NCI-H2171 (cell line): ENCODE measurements at regions not wholly inside any gene's neighbourhood (a gene's known extent, or its start where the extent isn't known, plus 50 kb on each side); places are given as distances from the start of the nearest gene placed in this dataset.

Experiments used
- DNase-seq: peaks from one replicate; lab custom pipeline; 2025; lab: John Stamatoyannopoulos, UW

DNA sequence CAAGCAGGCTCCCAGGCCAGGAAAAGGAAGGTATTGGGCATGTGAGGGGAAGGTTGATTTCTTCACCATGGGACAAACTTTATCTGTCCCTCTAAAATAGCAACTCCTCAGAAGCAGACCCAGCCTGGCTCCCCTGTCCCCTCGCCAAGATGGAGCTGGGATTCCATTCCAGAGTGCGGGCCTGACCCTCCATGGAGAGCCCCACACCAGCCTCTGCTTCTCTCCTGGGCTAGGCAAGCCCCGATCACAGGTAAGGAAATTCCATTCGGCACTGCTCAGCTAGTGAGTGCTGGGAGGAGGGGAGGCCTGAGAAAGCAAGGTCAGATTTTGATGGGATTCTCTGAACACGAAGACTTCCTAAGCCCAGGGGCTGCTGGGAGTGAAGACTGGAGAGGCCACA lies 98.4 kb downstream of the EFNB1 start:
- DNase-seq: no peak

DNA sequence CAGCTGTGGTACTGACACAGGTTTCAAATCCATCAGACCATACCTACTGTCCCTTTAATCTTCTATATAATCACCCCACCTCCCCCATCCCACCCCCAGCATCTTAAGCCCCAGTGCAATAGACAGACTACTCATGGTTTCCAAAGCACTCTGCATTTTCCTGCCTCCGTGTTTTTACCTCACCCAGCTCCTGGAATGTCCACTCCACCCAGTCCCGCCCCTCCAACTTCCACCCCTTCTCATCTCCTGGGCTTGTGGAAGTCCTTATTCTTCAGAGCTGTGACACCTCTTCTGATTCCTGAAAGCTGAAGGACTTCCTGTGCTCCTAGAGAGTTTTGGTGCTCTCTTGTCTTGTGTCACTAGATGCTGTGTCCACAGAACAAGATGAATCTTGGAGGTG lies 94.3 kb downstream of the EFNB1 start:
- DNase-seq: no peak

DNA sequence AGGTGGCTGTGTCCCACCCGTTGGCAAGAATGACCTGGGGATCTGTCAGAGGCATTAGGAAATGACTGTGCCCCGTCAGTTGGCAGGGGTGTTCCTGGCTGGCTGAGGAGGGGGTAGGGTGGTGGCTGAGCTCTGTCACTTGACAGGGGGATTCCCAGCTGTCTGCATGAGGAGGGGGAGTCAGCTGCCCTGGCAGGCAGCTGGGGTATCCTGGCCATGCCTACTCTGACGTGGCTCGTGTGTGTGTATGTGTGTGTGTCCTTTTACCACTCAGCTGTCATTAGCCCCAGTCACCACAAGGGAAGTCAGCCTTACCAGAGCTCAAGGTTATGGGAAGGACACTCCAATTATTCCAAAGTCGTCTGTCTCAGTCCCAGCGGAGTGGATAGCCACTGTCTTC lies 93.2 kb downstream of the EFNB1 start:
- no peak for DNase-seq

DNA sequence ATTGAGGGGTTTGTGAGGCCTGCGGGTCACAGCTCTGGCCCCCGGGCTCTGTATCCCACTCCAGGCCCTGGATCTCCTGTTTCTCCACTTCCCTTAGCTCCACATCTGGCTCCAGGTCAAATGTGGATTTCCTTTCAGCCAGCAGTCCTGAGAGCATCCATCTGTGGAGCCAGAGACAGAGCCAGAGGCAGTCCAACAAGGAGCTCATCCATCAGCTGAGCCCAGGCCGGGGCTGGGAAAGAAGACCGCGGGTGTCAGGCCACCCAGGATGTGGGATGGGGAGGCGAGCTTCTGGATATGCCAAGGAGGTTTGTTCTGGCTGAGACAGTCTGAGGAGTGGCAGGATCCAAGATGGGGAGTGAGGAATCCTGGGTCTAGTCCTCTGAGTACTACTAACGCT lies 91.7 kb downstream of the EFNB1 start:
- DNase-seq: no peak

DNA sequence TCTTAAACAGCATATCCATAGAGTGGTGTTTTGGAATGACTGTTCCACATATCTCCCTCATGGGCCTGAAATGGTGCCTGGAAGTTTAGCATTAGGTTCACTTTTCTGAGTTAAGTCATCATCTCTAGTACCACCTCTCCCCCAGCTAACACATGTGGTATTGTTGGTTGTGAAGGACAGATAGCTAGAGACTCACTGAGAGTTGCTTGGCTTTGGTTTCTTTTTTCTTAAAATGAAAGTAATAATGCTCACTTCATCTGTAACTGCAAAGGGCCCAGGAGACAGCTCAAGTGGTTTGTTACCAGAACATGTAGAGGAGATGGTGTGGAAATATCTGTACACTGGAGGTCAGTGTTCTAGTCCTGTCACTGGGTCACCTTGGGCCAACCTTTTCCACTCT lies 90.9 kb downstream of the EFNB1 start:
- DNase-seq: no peak

DNA sequence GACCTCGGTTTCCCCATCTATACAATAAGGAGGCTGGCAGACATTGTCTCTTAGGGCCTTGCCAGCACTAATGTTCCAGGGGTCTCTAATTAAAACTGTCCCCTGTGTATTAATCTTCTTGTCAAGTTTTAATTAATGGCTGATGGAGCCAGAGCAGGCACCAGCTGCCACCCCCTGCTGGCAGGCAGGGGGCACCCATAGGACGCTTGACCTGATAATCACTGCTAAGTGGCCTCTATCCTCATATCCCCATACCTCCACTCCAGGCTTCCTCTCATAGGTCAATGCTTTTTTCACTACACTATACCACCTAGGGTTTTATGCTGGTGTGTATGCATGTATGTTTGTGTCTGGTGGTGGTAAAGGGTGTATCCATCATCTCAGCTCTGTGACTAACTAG lies 89.4 kb downstream of the EFNB1 start:
- DNase-seq: no peak

DNA sequence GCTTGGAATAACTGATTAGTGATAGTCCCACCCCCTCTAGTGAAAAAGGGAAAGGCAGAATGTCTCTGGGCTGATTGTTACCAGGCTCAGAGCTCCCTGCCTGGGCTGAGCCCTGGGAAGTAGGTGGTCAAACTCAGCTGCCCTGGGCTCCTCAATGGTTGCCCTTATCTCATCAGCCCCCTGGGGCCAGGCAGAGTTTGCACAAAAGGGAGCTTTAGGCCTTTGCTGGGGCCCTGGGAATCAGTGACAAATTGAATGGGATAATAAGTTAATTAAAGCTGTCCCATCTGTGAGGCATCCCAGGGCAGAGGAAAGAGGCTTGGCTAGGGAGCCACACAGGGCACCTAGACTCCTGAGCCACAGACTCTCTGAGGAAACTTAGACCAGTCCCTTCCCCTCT lies 89.0 kb downstream of the EFNB1 start:
- no peak for DNase-seq

DNA sequence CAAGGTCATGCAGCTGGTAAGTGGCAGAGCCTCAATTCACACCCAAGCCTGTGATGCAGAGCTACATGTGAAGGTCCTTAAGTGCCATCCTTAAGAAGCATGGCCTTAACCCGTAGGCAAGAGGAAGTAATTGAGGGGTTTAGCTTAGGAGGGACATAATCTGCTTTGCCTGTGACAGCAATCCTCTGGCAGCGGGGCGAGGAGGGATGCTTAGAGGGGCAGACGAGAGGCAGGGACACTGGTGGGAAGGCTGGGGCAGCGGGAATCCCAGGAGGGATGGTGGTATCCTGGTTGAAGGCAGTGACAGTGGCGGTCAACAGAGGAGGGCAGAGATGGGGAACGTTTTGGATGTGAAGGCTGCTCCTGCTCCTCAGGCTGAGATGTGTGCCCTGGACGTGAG lies 88.1 kb downstream of the EFNB1 start:
- DNase-seq: no peak

DNA sequence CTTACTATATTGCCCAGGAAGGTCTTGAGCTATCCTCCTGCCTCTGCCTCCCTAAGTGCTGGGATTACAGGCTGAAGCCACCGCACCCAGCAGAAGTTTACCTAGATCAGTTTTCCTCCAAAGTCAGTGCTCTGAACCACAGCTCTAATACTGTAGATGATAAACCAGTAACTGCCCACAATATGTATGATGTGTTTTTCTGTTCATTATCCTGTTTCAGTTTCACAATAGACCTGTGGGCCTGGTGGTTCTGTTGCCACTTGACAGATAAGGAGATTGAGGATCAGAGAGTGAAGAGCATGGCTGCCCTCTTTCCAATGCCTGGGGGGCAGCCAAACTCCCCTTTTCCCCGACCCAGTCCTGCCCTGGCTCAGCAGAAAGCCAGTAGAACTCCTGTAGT lies 87.0 kb downstream of the EFNB1 start:
- DNase-seq: no peak

DNA sequence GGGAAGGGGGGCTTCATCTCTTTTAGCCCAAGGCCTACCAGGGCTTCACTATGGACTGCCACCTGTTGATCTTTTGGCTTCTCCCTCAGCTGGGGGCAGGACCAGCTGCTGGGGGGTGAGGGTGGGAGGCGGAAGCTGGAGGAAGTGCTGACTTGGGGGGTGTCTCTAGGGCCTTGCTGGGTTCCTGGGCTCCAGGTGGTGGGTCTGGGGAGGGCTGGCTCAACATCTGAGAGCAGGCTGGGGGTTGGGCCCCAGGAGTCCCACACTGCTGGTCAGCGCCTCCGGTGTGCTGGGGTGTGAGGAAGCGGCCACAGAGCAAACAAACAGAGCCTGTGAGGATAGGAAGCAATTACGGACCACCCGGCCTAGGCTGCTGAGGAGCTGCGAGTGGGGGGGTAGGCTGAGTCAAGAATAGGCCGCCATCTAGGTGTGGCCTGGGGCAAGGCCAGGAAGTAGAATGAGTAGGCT lies 85.7 kb downstream of the EFNB1 start:
- DNase-seq: no peak

DNA sequence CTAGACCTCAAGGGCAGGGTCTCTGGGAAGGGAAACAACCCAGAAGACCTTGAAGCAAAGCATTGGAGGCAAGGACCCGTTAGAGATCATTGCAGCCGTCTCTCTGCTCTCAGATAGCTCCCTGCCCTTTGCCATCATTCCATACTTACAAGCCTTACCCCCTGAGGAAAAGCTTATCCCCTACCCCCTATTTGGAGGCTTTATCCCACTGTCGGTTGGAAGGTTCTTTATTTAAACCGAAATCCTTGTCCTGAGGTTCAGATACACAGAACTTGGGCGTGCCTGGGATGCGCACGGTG lies 84.4 kb downstream of the EFNB1 start:
- no peak for DNase-seq

DNA sequence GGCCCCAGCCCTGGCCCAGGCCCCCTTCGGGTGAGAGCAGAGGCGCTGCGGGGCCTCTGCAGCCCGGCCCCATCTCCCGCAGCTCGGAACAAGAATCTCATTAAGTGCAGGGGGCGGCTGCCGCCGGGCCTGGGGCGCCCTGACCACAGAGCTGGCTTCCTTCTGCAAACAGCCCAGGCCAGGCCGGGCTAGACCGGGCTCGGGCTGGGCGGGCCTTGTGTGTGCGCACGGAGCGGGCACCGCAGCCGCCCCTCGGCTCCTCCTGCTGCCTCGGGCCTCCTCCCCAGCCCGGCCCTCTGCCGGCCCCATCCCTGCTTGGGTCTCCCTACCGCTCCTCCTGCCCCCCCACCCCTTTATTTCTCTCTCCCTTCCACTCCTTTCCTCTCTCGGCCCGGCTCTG lies 83.3 kb downstream of the EFNB1 start:
- no peak for DNase-seq

DNA sequence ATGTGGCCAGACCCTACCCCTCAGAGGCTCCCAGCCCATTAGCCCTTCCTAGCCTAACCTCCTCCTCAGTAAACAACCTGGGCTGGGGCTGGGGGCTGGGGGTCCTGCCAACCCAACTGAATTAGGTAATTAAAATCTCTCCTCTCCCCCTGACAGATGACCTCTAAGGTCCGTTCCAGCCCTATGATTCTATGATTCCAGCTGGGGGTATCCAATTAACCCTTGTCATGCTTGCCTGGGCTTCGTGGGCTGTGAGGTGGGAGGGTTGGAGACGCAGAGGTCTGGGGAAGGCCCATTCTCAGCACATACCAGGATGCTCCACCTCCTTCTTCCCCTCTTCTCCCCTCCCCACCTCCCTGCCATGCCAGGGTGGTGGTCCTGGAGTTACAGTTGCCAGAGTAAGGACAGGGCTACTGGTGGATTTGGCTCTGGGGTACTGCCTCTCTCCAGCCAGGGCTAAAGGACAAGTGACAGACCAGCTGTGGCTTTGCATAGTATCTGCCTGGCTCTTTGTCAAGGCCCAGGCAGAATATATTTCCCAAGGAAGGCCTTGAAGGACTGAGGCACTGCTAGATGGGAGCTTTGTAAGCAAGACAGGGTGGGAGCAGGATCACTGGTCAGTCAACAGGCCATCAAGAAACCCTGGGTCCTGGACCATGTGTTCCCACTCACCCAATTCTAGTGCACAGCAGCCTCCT lies 82.1 kb downstream of the EFNB1 start:
- DNase-seq: no peak

DNA sequence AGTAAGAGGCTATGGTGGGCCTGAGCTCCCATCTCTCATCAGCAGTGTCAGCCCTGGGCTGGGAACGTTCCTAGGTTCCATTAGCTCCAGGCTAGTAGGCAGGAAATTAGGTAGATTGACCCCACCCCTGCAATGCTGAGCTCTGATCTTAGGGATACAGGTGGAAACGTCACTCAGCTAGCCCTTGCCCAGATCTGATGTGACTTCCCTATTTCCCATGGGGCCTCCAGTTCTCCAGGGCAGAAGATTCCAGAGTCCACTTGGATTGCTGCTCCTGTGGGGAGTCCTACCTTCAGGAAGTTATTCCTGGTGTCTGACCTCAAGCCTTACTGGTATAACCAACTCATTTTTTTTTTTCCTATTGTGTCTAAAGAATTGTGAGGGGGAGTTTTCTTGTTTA lies 81.1 kb downstream of the EFNB1 start:
- DNase-seq: no peak

DNA sequence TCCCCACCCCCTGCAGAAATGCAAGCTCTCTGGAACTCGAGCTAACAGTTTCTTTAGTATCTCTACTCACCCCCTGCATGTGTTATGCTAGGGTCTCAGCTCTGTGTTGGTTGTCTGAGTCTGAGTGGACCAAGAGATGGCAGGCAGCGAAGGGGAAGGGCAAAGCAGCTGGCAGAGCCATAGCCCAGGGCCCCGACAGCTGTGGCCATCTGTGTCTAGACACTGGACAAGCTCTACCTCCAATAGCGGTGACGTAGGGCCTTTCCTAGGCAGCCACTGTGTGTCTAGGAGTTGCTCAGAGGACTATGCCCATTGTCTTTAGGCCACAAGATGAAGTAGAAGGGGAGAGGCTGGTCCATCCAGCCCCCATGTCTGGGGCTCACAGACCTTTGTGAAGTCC lies 79.2 kb downstream of the EFNB1 start:
- no peak for DNase-seq

DNA sequence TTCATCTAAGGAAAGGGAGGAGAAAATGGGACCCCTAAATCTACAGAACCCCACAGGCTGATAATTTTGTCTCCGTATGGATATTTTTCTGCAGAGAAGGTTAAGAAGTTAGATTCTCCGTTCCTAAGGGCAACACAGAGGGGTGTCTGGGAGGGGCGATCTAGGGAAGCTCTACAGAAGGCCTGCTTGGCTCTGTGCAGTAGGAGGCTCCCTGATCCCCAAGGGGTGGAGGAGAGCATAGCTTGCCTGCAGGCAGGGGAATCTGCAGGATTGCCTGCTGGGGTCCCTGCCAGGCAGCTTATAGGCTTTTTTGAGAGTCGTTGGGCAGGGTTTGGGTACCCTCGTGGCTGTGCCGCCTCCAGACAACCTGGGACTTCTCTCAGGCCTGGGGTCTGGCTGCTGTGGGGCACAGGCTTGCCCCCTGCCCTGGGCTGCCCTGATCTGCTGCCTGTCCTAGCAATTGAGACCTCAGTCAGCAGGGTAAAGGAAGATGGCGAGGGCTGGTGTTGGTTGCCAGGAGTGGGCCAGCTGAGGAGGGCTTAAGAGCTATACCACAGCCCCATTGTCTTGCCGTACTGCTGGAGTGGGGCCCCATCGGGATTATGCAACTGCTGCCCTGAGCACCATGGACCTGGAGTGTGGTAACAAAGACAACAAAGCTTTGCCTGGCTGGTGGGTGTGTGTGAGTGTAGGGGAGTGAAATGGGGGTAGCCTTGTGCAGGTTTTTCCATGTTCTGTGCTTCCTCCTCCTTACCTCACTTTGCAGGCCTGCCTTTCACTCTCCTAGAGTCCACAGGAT lies 74.1 kb downstream of the EFNB1 start:
- DNase-seq: no peak

DNA sequence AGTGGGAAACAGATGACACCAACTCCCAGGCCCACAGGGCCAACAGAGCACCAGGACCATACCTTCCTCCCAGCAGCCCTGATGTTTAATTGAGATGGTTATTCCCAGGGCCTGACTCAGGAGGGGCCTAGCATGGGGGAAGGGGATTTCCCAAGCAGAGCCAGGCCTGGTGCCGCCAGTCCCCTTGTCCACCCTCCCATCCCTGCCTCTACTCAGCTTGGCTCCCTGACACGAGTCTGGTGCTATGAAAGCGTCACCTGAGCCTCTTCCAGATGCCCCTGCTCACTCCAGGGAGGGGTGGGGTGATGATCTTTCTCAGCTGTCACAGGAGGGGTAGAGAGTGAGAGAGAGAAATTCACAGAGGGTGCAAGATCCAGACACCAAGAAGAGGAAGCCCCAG lies 72.7 kb downstream of the EFNB1 start:
- peak; percentile 2 for DNase-seq

DNA sequence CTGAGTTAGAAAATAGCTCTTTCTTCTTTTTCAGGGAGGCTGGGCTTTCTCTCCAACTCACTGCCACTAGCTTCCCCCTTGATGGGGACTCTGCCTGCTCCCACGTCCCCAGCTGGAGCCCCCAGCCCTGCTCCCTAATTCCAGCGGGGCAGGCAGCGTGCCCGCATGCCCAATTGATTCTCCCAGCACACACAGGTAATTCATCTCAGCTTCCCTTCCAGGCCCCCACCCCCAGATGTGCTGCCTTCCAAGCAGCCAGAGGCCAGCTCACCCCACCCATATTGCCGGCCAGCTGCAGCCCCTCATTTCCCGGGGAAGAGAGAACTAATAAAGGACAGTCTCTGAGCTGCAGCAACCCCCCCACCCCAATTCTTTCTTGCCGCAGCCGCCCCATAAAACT lies 69.8 kb downstream of the EFNB1 start:
- DNase-seq: no peak

DNA sequence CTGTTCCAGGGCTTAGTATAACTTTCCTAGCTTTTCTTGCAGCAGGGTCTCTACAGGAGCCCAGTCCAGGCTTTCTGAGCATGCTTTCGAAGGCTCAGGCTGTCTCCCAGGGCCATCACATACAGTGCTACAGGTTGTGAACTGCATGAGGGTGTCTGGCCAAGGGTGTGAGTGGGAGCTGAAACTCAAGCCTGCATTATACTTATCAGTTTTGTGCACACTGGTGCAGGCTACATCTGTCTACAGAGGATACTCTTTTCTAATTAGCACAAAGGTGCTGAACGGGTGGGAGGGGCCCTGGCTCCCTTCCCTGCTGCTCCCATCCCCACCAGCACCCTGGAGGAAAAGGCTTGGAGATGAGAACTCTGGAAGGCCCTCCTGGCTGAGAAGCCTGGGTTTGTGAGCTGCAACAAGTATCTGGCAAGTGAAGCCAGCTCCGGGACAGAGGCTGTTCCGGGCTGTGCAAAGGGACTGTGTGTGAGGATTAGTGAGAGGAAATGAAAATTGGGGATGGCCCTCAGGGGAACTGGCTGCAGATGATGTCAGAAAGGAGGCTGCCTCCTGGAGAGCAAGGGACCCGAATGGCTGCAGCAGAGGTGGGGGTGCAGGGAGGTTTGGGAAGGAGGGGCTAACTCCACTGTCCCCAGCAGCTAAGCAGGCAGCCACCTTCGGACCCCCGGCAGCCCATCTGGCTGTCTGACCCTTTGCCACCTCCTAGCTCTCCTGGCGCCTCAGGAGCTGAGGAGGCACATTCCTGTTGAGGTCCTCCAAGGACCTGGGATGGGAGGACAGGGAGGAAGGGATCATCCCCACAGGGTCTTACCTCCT lies 68.5 kb downstream of the EFNB1 start:
- DNase-seq: no peak

DNA sequence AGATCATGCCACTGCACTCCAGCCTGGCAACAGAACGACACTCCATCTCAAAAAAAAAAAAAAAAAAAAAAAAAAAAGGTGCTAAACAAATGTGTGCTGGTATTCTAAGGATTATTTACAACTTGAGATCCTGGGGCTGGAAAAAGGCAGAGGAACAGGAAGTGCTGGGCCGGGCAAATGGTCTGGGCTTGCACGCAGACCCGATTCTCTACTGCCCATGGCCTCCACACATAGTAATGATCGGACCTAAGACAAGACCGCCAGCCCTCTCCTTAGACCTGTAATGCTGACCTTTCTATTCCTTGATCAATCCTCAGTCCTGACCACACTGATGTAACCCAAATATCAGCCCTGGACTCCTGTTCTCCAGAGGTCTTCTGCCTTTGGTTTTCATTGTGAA lies 67.8 kb downstream of the EFNB1 start:
- no peak for DNase-seq

DNA sequence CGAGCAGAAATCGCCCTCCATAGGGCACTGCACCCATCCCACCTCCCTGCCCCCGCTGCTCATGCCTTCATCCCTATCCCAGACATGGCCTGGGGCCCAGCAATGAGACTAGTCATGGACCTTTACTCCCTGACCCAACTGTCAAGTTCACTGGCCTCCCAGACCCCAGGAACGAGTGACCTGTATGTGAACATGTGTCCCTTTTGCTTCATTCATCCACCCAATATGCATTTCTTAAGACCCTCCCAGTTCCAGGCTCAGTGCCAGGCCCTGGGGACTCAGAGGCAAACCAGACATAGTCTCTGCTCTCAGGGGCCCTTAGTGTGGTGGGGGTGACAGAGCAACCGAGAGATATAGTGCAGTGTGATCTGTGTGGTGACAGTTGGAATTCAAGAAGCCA lies 67.0 kb downstream of the EFNB1 start:
- no peak for DNase-seq

DNA sequence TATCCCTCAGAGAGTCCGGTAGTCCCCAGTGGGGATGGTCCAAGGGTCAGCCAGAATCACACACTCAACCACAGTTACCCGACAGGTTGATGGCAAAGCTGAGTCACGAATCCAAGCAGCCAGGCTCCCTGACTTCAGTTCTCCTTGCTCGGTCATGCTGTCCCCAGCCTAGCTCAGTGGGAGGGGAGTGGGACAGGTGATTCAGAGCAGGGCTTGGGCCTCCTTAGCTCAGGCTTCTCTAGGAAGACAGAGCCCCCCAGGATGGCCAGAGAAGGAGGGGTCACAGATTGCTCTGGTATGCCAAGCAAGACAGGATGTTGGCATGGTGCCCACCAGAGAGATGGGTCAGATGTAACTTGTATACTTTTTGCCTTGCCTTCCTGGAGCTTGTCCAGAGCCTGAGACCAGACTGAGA lies 66.5 kb downstream of the EFNB1 start:
- no peak for DNase-seq
